Ovary (tissue), 3 donors: ENCODE measurements at regions not wholly inside any gene's neighbourhood (a gene's known extent, or its start where the extent isn't known, plus 50 kb on each side); places are given as distances from the start of the nearest gene placed in this dataset.

Experiments used
- CTCF ChIP-seq, 3 donors: fragments of 450-650 bp in 2 of 3; fragments of 200-600 bp in 1 of 3; IDR thresholded peaks; one replicate each; pipeline versions ENCODE4 v1.5.1 to v1.8.0; 2016 to 2022; ENCODE audit warnings: antibody characterized with exemption in 3 of 3, mild to moderate bottlenecking in 1 of 3
- POLR2A ChIP-seq: fragments of 450-650 bp; IDR thresholded peaks from one replicate; pipeline ENCODE4 v1.6.1; 2017; ENCODE audit warnings: antibody characterized with exemption, mild to moderate bottlenecking, moderate library complexity
- donor health status: DM: no; HTN: no; CAD: no.

- TF ChIP-seq CTCF (IDR thresholded peaks at IDR 0.05) (no peak), POLR2A (no peak)
These were observed 731.3 kb upstream of the SLC39A10 start for GRCh38 chr2:194925742-194926141.
